Calu3 (cell line): ENCODE measurements at regions not wholly inside any gene's neighbourhood (a gene's known extent, or its start where the extent isn't known, plus 50 kb on each side); places are given as distances from the start of the nearest gene placed in this dataset.

Experiments
- BruUV-seq: library from RNA; stranded (reverse); fragments of 400-500 nt; replicated peaks from 2 replicates; lab custom pipeline; 2021; lab: Mats Ljungman, UMichigan
- CTCF ChIA-PET: fragments of 300-600 bp; sonication (Branson Sonifier 250); formaldehyde crosslinking; loops from one replicate; lab custom pipeline; 2022; ENCODE audit warnings: antibody characterized with exemption; lab: Charles Lee
- DNase-seq: peaks from one replicate; pipeline ENCODE4 v3.0.0; 2022
- H3K27ac Mint-ChIP-seq: one replicate; pipeline ENCODE4 v1.8.0; 2022; ENCODE audit warnings: mixed read lengths; ENCODE audit not compliant: unreplicated experiment
- H3K27me3 Mint-ChIP-seq: one replicate; pipeline ENCODE4 v1.8.0; 2022; ENCODE audit warnings: mixed read lengths; ENCODE audit not compliant: unreplicated experiment
- H3K36me3 Mint-ChIP-seq: one replicate; pipeline ENCODE4 v1.8.0; 2022; ENCODE audit warnings: mild to moderate bottlenecking, moderate library complexity, mixed read lengths; ENCODE audit not compliant: insufficient read depth, unreplicated experiment
- H3K4me1 Mint-ChIP-seq: one replicate; pipeline ENCODE4 v1.8.0; 2022; ENCODE audit warnings: mild to moderate bottlenecking, low read depth, mixed read lengths; ENCODE audit not compliant: unreplicated experiment
- H3K4me3 Mint-ChIP-seq: one replicate; pipeline ENCODE4 v1.8.0; 2022; ENCODE audit warnings: mild to moderate bottlenecking, low read depth, moderate library complexity, mixed read lengths; ENCODE audit not compliant: unreplicated experiment
- H3K9me3 Mint-ChIP-seq: one replicate; pipeline ENCODE4 v1.8.0; 2022; ENCODE audit warnings: low read depth, mixed read lengths; ENCODE audit not compliant: unreplicated experiment
- intact Hi-C: fragments of 100-400 bp; cut with micrococcal nuclease; formaldehyde crosslinking; loops from one replicate; pipeline ENCODE4 v1.10.0; 2022; ENCODE audit not compliant: unreplicated experiment
- TF ChIP-seq, protein P1 (sequence below): fragments of 200-600 bp; IDR thresholded peaks from one replicate; pipeline ENCODE4 v1.8.0; 2022; ENCODE audit warnings: antibody characterized with exemption; ENCODE audit not compliant: unreplicated experiment

DNA sequence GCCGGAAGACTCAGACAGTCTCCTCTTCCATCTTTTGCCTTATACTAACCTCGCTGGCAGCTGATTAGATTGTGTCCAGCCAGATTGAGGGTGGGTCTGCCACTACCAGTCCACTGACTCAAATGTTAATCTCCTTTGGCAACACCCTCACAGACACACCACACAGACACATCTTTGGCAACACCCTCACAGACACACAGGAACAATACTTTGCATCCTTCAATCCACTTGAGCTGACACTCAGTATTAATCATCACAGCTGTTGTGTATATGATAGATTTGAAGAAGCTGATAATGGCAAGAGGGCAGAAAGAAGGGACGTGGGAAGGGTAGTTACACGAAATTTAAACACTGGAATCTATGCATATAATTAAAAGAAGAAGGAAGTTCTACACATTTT is 139.5 kb downstream of the ANKRD50 start:
- Mint-ChIP-seq H3K27ac (no peak overlapping the region), H3K4me1 (no peaks in the 10 kb centered on the region), H3K27me3 (no peaks in the 10 kb centered on the region), H3K9me3 (peaks cover 4% of the 10 kb centered on the region), H3K36me3 (no peaks in the 10 kb centered on the region), H3K4me3 (no peak overlapping the region)
- no TSS peak for BruUV-seq
- CTCF ChIA-PET = no interaction called here
- TF ChIP-seq, protein P1, sequence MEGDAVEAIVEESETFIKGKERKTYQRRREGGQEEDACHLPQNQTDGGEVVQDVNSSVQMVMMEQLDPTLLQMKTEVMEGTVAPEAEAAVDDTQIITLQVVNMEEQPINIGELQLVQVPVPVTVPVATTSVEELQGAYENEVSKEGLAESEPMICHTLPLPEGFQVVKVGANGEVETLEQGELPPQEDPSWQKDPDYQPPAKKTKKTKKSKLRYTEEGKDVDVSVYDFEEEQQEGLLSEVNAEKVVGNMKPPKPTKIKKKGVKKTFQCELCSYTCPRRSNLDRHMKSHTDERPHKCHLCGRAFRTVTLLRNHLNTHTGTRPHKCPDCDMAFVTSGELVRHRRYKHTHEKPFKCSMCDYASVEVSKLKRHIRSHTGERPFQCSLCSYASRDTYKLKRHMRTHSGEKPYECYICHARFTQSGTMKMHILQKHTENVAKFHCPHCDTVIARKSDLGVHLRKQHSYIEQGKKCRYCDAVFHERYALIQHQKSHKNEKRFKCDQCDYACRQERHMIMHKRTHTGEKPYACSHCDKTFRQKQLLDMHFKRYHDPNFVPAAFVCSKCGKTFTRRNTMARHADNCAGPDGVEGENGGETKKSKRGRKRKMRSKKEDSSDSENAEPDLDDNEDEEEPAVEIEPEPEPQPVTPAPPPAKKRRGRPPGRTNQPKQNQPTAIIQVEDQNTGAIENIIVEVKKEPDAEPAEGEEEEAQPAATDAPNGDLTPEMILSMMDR = no peak
- intact Hi-C loops = no loop called here
- no peak for DNase-seq

DNA sequence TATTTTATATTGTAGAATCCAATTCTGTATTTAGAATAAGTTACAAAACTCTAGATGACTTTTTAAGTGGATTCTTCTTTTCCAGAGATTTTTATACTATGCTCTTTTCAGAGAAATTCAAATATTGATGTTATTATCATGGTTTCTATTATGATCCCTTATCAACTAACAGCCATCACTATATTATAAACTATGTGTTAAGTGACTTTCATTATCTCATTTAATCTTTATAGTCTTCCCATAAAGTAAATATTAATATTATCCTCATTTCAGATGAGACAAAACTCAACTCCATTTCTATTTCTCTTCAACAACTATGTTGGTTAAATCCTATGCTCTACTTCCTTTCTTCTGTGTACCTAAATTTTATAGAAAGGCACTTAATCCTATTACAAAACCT is 132.6 kb downstream of the ANKRD50 start:
- H3K4me1 Mint-ChIP-seq = no peaks in the 10 kb centered on the region
- TF ChIP-seq, protein P1 = no peak
- BruUV-seq = no TSS peak
- H3K9me3 Mint-ChIP-seq = peaks cover 6% of the 10 kb centered on the region
- no peak for DNase-seq
- H3K36me3 Mint-ChIP-seq = no peaks in the 10 kb centered on the region
- CTCF ChIA-PET = no interaction called here
- intact Hi-C loops = no loop called here
- no peak overlapping the region for H3K27ac Mint-ChIP-seq
- no peaks in the 10 kb centered on the region for H3K27me3 Mint-ChIP-seq
- no peak overlapping the region for H3K4me3 Mint-ChIP-seq

DNA sequence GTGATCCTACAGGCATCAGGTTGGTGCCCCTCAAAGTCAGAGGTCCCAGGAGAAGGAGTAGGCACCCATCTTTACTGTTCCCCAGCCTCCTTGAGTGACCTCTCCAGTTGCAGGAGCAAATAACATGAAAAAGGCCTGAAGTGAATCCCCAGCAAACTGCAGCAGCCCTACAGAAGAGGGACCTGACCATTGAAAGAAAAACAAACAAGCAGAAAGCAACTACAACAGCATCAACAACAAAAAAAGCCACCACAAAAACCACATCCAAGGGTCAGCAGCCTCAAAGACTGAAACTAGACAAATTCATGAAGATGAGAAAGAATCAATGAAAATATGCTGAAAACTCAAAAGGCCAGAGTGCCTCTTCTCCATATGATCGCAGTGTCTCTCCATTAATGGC is 128.7 kb downstream of the ANKRD50 start:
- intact Hi-C loops = no loop called here
- no TSS peak for BruUV-seq
- H3K27ac Mint-ChIP-seq = no peak overlapping the region
- no peak for DNase-seq
- no peak overlapping the region for H3K4me3 Mint-ChIP-seq
- TF ChIP-seq, protein P1 = no peak
- H3K27me3 Mint-ChIP-seq = no peaks in the 10 kb centered on the region
- H3K36me3 Mint-ChIP-seq = no peaks in the 10 kb centered on the region
- no peaks in the 10 kb centered on the region for H3K4me1 Mint-ChIP-seq
- H3K9me3 Mint-ChIP-seq = peaks cover 5% of the 10 kb centered on the region
- CTCF ChIA-PET = no interaction called here

DNA sequence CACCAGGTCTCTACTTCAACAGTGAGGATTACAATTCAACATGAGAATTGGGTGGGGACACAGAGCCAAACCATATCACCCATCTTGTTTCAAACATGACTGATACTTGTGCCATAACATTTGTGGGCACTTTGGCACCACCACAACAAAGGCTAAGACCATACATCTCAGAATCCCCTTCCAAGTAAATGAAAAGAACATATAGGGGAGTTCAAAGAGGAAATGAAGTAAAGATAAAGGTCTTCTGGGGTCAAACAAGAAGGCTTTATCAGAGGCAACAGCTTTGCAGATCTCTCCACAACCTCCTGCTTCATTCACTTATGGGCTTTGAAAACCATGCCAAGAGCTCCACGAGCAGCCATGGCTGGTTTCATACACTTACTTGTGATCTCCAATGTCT is 122.7 kb downstream of the ANKRD50 start:
- TF ChIP-seq, protein P1 = no peak
- no peak for DNase-seq
- no peak overlapping the region for H3K27ac Mint-ChIP-seq
- intact Hi-C loops = no loop called here
- no peak overlapping the region for H3K4me3 Mint-ChIP-seq
- H3K36me3 Mint-ChIP-seq = peaks cover 3% of the 10 kb centered on the region
- BruUV-seq = no TSS peak
- H3K9me3 Mint-ChIP-seq = peaks cover 4% of the 10 kb centered on the region
- no peaks in the 10 kb centered on the region for H3K27me3 Mint-ChIP-seq
- CTCF ChIA-PET = no interaction called here
- H3K4me1 Mint-ChIP-seq = no peaks in the 10 kb centered on the region
